ENCODE measurements at regions not wholly inside any gene's neighbourhood (a gene's known extent, or its start where the extent isn't known, plus 50 kb on each side); places are given as distances from the start of the nearest gene placed in this dataset.
"Not testable (repeated sequence)": the region's sequence is repeated elsewhere in the genome, so short reads cannot be mapped to it uniquely, and the experiment has no call there.

DNA sequence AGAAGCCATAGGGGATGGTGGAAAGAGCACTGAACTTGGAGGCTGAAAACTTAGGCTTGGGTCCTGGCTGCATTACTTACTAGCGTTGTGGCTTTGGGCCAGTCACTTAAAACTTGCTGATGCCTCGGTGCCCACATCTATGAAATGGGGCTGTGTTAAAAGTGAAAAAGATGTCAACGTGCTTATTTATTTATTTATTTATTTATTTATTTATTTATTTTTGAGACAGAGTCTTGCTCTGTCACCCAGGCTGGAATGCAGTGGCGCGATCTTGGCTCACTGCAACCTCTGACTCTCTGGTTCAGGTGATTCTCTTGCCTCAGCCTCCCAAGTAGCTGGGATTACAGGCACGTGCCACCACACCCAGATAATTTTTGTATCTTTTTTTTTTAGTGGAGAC, 94.3 kb downstream of the MRM1 start:
- not testable (repeated sequence) for DNase-seq (ENCODE audit: low spot score)

DNA sequence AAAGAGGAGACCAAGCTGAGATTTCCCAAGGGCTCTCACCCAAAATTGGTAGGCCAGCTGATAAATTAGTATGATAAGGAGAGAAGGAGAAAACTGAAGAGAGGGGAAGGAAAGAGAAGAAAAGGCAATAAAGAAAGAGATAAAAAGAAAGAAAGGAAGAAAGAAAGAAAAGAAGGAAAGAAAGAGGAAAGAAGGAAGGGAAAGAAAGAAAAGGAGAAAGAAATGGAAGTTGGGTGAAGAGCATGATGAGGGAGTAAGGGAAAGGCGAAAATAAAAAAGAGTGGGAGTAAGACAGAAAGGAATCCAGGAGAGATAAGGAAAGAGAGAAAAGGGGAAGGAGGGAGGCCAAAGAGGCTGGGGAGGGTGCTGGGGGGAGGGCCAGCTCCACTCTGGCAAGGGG, 95.4 kb downstream of the MRM1 start:
- no peak for DNase-seq (ENCODE audit: low spot score)

DNA sequence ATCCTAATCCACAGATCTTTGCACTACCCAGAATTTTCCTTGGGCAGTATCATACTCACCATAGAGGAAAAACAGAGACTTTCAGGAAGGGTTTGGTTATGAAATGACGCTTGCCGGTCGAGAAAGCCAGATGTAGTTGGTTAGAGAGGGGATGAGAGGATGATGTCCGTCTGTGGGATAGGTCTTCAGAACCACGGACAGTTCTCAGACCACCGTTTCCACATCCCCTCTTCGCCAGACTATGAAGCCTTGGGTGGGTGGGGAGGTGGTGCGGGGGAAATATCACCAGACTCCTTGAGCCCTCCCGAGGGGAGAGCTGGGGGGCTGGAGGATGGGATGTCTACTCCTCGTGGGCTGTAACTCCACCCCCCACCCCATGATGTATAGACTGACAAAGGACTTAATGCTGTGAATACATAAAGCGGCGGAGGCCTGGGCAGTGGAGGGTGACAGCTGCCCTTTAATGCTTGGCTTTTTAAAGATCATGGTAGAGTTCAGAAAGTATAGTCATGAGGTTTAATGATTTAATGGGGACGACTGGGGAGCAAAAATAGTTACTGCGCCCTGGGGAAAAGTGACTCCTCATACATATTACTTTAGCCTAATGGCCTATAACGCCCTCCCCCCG, 96.6 kb downstream of the MRM1 start:
- DNase-seq (ENCODE audit: low spot score), result peak; percentile 70

DNA sequence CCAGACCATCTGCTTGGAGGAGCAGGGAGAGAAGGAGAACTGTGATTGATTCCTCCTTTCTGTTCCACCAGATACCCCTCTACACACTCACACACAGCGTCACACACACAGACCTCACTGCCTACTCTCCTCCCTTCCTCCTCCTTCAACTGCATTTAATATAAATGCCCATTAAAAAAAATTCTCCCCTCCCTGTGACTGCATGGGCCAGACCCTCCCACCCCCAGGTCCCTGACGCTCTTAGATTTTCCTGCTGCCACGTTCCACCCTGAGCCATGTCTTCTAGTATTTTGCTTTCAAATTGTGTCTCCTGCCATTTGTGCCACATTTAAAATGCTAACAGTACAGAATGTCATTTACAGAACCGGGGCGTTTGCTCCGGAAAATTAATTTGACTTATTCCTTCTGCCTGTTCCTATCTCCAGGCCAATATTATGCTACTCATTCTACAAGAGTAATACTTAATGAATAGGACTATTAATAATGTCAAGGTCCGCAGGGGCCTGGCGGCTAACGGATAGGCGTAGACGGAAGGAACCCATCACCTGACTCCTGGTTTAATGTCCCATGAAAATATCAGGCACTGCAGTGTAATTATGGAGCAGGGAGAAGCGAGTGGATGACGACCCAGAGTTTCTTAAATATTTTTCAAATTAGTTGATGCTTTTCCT, 100.2 kb downstream of the MRM1 start:
- DNase-seq (ENCODE audit: low spot score), result no peak

DNA sequence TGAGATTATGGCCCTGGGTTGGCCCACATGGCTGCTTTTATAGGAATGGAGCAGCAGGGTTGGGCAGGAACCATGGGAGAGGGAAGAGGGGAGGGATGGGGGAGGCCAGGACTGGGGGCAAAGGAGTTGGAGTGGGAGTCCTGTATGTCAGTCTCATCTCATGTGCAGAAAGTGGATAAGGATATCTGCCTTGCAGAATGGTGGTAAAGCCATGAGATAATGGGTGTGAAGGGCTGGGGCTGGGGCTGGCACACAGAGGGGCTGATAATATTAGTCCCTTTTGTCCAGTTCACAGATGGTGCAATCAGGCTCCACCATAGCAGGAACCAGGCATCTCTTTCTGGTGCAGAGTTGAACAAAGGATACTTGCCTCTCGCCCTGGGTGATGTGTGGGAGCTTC, 101.3 kb downstream of the MRM1 start:
- DNase-seq (ENCODE audit: low spot score), result no peak

DNA sequence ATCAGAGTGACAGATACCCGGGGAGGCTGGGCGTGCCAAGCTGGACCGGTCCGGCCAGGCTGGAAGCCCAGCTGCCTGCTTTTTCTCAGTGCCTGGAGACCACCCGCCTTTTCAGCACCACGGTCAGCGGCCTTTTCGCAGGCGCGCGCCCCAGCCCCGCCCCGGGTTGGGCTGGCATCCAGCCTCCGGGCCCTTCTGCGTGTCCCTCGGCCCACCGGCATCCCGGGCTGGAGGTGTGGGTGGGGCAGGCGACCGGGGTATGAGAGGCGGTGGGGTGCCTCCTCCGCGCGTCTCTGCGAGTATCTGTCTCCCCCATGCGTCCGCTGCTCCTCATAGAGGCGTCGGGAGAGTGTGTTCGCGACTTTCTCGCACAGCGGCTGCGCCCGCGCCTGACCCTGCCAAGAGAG, 102.5 kb downstream of the MRM1 start:
- DNase-seq (ENCODE audit: low spot score), result peak; percentile 95

DNA sequence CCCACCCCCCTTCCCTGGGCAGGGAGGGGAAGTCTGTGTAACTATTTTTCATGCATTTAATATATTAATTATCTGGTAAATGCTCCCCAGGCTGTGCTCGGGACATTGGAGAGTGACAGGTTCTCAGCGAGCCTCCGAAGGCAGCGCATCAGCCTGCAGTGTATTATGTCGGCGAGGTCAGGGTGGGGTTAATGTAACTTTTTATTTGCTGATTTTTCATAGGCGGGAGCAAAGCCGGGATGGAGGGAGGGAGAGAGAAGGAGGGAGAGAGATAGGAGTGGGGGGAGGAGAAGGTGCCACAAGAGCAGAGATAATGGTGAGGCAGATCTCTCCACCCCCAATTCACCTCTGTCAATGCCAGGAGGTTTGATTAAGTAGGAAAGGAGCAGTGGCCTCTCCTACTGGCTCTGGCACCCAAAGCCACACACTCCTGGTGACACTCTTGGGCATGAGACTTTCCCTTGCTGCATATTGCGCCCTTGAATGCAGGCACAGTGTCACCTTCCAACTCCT, 104.0 kb downstream of the MRM1 start:
- DNase-seq (ENCODE audit: low spot score), result no peak

DNA sequence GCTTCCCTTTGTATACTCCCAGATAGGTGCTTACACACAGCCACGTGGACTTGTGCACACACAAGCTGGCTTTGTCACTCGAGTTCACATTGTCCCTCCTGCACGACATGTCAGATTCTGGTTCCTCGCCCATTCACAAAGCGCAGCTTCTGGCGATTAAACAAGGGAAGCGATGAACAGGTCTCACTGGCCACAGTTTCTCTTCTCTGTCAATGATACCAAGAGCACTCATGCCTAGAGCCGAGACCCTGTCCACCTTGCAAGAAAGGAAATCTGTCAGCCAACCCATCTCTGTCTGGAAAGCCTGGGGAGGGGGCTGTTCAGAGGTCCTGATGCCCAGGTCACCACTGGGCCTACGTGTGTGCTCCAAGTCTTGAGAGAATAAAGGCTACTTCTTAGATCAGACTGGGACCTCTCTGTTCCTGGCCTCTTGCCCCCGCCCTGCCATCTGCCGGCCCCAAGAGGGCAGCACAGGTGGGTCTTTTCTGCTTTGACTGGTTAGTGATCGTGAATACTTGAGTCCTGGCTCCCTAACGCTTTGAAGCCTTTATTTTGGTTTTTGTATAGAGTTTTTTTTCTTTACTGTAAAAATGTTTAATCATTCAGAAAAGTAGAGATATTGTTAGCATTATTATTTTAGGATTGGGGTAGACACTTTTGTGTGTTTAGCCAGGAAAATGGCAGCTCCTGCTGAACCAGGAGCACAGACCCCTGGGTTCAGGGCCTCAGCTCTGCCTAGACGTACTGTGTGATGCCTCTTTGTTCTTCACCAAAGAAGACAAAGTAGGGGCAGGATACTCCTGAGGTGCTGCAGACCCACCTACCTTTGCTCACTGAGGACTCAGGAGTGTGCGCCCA, 104.7 kb downstream of the MRM1 start:
- DNase-seq (ENCODE audit: low spot score), result peak; percentile 75

DNA sequence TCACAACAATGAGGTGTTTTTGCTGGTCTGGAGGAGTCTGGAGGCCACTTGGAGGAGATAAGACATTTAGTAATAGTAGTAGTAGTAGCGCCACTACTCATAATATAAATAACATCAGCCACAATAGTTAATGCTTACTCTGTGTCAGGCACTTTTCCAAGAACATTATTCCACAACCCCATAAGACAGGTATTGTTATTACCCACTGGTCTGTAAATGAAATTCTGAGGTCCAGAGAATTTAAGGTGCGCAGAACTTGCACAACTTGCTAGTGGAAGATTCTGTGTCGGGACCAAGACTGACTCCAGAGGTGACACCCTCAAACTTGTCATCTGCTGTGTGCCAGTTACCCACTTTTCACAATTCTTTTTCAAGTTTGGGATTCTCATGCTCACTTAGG, 106.5 kb downstream of the MRM1 start:
- DNase-seq (ENCODE audit: low spot score), result no peak

DNA sequence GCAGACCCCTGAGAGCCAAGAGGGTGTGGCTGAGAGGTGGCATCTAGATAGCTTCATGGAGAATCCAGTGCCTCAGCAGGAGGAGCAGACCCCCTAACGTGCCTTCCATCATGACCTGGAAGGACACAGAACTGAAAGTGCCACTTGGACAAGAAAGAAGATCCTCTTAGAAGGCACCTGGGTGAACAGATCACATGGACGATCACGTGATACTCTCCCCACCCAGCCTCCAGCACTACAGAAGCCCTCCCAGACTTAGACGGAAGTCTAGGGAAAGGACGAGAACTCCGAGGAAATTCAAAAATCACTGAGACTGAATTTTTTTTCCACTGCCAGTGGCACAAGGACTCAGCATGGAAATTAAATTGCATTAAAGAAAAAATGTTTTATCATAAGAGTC, 113.4 kb downstream of the MRM1 start:
- no peak for DNase-seq (ENCODE audit: low spot score)

DNA sequence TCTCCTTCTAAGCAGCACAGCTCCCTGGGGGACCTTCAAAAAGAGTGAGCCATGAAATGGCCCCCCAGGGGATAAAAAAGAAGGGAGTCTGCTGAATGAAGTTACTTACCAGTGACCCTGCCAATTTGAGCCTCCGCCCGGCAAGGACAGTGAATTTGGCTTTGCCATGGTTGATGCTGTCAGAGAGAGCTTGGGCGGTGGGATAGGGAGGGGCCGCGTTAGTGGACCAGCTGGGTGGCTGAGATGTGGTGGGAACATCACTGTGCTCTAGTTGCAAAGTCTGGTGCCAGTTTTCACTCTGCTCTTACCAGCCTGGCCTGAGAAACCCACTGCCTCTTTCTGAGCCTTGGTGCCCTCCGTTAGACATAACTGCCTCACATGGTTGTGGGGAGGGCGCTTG, 114.6 kb downstream of the MRM1 start:
- no peak for DNase-seq (ENCODE audit: low spot score)

DNA sequence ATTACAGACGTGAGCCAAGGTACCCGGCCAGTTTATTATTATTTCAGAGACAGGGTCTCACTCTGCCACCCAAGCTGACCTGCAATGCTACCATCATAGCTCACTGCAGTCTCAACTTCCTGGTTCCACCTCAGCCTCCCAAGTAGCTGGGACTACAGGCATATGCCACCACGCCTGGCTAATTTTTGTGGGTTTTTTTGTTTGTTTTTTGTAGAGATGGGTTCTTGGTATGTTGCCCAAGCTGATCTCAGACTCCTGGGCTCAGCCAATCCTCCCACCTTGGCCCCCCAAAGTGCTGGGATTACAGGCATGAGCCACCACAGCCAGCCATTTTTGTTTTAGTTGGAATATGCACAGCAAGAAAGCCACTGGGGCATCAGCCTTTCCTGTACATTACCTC, 115.7 kb downstream of the MRM1 start:
- DNase-seq (ENCODE audit: low spot score), result no peak

DNA sequence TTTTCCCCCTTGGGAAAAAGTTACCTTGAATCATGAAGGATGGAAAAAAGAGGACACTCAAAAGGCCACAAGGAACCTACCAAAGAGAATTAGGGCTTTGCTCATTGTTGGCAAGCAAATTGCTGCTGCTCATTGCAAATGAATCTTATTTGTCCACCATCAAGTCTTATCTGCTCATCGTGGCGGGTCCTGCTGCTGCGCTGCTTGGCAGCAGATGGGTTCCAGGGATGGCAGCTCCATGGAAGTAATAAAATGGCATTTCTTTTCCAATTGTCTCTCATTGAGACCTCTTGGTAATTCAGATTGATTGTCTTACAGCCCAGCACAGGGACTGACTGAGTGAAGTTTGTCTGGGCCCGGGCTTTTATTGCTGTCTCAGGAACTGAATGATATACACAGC, 118.7 kb downstream of the MRM1 start:
- DNase-seq (ENCODE audit: low spot score), result no peak

DNA sequence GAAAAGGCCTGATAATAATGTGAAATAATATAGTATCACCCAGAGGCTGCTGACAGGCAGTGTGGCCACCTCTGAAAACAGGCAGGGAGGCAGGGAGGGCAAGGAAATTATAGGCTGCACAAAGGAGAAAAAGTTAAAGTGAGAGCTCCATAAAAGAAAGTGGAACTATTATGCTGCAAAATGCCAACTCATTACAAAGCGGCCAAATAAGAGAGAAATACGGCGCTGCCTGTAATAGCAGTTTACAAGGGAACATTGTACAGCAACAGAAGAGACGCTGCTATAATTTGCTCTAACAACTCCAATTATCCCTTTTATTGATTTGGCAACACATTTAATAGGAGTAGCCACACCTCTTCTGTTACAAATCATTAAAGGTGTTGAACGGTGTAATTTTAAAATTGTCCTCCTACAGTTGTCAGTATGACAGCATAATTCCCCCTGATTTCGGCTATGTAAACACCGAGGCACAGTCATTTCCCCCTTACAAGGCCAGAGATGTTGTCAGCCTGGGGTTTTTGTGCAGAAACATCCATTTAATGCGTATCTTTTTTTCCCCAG, 120.3 kb downstream of the MRM1 start:
- no peak for DNase-seq (ENCODE audit: low spot score)

DNA sequence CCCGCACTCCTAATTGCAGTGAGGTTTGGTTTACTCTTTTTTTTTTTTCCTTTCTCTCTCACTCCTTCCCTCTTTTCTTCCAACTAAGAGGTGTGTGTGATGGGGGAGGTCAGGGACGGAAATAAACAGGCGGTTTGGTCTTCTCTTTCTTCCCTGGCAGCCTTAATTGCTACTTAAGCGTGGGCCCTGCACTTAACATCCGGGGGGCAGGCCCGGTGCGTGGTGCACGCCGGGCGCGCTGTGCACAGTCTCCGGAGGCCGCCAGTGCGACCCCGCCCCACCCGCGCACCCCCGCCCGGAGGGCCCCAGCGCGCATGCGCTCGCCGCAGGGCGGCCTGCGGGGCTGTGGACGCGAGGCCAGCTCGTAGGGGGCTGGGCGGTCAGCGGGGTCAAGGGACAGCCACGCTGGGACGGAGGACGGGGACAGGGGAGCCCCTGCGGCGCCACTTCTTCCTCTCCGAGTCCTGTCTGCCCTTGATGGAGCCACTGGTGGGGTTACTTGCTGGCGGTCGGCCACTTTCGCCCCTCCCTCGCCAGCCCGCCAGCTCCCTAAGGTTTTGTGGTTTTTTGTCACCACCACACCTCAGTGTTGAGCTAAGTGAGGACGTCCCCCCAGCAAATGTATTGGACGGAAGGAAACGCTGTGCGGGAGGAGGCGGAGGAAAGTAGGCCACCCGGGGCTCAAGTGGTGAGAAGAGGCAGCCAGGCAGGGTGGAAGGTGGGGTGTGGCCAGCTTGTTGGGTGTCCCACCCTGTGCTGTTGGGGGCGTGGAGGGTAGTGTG, 120.9 kb downstream of the MRM1 start:
- peak; percentile 91 for DNase-seq (ENCODE audit: low spot score)

DNA sequence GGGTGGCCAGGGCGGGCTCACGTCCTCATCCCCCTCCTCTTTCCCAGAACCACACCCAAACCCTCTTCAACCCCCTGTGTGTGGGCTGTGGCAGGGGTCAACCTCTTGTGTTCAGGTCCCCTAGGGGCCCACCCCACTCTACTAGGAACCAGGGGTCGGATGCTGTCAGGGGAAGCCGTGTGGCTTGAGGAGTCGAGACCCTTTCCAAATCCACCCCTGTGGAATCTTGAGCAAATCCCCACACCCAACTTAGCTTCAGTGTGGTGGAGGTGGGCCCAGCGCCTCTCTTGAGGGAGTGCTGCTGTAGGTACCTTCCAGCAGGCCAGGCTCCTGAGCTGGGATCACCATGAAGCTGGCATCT, 121.5 kb downstream of the MRM1 start:
- DNase-seq (ENCODE audit: low spot score), result no peak

DNA sequence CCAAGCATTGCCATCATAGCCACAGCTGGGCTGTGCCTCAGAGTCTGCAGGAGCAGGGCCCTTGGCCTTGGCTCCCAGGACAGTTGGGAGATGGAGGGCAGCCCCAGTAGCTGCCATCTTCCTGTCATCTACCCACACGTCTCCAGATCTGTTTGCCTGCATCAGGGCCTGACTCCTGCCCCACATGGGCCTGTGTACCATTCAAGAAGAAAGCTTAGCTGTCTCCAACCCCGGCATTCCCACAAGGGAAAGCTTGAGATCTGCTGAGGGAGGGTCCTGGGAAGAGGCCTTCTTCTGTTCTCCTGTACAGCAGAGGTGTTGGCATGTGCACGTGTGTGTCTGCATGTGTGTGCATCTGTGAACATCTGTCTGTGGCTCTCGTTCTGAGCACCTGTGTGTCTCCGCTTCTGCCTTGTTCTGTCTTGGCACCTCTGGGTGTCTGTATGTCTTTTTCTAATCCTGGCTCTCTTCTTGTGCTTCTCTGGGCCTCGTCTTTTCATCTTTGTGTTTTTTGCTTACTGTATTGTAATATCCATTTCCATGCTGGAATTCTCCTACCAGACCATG, 122.2 kb downstream of the MRM1 start:
- peak; percentile 50 for DNase-seq (ENCODE audit: low spot score)

DNA sequence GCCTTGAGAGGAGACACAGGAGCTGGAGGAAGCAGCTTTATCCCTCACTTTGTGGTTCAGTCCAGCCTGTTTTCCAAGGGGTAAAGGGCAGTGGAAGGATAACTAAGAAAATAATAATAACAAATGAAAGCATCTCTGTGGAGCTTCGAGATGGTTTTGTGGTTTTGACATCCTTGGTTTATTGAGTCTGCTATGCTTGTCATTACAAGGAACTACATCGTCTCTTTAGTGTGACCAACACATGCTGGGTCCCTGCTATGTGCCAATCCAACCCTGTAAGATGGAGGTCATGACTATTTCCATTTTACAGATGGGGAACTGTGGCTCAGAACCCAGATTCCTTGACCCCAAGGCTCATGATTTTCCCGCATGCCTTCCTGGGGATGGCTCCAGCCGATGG, 124.8 kb downstream of the MRM1 start:
- no peak for DNase-seq (ENCODE audit: low spot score)

DNA sequence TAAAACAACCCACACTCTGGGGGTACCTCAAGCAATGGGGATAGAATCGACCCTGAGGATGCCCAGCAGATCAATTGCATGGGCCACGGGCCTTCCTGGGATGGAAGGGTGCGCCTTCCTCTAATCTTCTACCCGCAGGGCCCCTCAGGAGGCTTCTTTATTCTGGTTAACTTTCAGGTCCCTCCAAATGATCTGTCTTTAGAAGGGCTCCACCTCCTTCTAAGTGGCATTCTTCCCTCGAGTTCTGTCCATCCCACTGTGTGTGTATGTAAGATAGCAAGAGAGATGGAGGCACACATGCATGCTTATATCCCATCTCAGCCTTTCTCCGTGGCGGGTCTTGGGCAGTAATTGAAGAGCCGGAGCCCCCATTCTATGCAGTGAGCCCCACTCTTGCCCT, 125.7 kb downstream of the MRM1 start:
- peak; percentile 42 for DNase-seq (ENCODE audit: low spot score)

DNA sequence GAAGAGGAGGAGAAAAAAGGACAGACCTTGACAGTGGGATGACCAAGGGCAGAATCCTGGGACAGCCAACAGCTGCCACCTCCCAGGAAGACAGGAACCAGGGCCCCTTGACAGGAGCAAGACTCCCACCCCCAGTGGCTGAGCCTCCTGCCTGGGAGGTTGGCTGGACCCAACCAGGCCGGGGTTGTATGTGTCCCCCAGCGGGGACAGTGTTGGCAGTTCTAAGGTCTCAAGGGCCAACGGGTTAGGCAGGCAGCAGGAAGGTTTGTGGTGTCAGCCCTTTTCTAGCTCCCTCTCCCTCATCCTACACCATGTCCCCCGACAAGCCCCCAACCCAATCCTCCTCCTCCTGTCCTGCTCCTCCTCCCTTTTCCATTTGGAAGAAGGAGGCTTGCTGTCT, 126.2 kb downstream of the MRM1 start:
- DNase-seq (ENCODE audit: low spot score), result peak; percentile 55

Measured in ecto neural progenitor cell (in vitro differentiated cells).